ENCODE measurements at regions not wholly inside any gene's neighbourhood (a gene's known extent, or its start where the extent isn't known, plus 50 kb on each side); places are given as distances from the start of the nearest gene placed in this dataset.

DNA sequence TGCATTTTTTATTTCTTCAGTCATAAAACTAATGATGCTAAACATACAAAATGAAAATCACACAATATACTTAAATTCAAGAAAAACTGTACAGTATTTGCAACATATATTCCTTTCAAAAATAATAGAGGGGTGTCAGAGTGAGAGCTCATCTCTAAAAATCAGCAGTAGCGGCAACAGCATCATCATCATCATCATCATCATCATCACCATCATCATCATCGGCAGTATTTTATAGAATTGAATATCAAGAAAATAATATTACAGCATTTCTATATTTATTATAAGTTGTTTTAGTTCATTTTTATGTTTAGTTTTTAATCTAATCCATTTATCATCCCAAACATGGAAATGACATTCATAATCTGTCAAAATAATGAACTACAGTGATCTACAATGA is 67.4 kb upstream of the PPP1R3A start:
- TF ChIP-seq, protein P1, sequence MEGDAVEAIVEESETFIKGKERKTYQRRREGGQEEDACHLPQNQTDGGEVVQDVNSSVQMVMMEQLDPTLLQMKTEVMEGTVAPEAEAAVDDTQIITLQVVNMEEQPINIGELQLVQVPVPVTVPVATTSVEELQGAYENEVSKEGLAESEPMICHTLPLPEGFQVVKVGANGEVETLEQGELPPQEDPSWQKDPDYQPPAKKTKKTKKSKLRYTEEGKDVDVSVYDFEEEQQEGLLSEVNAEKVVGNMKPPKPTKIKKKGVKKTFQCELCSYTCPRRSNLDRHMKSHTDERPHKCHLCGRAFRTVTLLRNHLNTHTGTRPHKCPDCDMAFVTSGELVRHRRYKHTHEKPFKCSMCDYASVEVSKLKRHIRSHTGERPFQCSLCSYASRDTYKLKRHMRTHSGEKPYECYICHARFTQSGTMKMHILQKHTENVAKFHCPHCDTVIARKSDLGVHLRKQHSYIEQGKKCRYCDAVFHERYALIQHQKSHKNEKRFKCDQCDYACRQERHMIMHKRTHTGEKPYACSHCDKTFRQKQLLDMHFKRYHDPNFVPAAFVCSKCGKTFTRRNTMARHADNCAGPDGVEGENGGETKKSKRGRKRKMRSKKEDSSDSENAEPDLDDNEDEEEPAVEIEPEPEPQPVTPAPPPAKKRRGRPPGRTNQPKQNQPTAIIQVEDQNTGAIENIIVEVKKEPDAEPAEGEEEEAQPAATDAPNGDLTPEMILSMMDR (IDR thresholded peaks at IDR 0.05): no peak
- no peak for TF ChIP-seq POLR2A (IDR thresholded peaks at IDR 0.05)
